GM12878 (cell line): ENCODE measurements at regions not wholly inside any gene's neighbourhood (a gene's known extent, or its start where the extent isn't known, plus 50 kb on each side); places are given as distances from the start of the nearest gene placed in this dataset.

Experiments used
- ATAC-seq: fragments of 200-7000 bp; cut with Tn5 transposase; 3 replicates; pipeline ENCODE4 v1.9.1; 2020; ENCODE audit warnings: mild to moderate bottlenecking, moderate library complexity
- BruUV-seq: library from RNA; stranded (reverse); fragments of 400-500 nt; replicated peaks from 2 replicates; lab custom pipeline; 2021; lab: Mats Ljungman, UMichigan
- CTCF ChIA-PET: fragments of 300-600 bp; sonication (Branson Sonifier 250); formaldehyde crosslinking; extraction: SDS; loops from one replicate; lab custom pipeline; 2021; ENCODE audit warnings: inconsistent platforms; lab: Yijun Ruan, JAX
- POLR2A ChIA-PET: fragments of 350-600 bp; formaldehyde crosslinking; extraction: SDS; loops from one replicate; lab custom pipeline; 2021; ENCODE audit warnings: inconsistent platforms; lab: Charles Lee
- RAD21 ChIA-PET: fragments of 300-600 bp; sonication (Branson Sonifier 250); formaldehyde crosslinking; loops from one replicate; lab custom pipeline; 2023; ENCODE audit warnings: antibody characterized with exemption; ENCODE audit not compliant: unreplicated experiment; lab: Charles Lee
- SMC1A ChIA-PET: fragments of 300-600 bp; sonication (Branson Sonifier 250); formaldehyde crosslinking; loops from one replicate; lab custom pipeline; 2023; ENCODE audit not compliant: unreplicated experiment, uncharacterized antibody; lab: Charles Lee
- DNase-seq: peaks from one replicate; pipeline ENCODE4 v3.0.0-alpha.2; 2011; ENCODE audit warnings: low read depth, low spot score
- FAIRE-seq: peaks from 3 replicates; lab custom pipeline; 2011; peaks lifted over from hg19 to GRCh38; lab: Jason Lieb, UNC
- H2AFZ ChIP-seq: 2 replicates; pipeline ENCODE4 v1.6.0; 2011; ENCODE audit warnings: low read depth, low read length, control low read depth; ENCODE audit not compliant: control insufficient read depth
- H3K27ac ChIP-seq: 2 replicates; pipeline ENCODE4 v1.5.1; 2011; ENCODE audit warnings: control low read depth; ENCODE audit not compliant: control insufficient read depth, insufficient read depth
- H3K27me3 ChIP-seq, 2 experiments: replicated peaks in 1 of 2; 2 replicates each; pipeline versions ENCODE4 v1.6.0 to v1.6.1; 2011; ENCODE audit warnings: low read length in 1 of 2; ENCODE audit not compliant: control insufficient read depth in 2 of 2, insufficient read depth in 2 of 2
- H3K36me3 ChIP-seq, 2 experiments: 2 replicates each; pipeline ENCODE4 v1.5.1; 2011; ENCODE audit warnings: low read length in 1 of 2; ENCODE audit not compliant: control insufficient read depth in 2 of 2, insufficient read depth in 2 of 2
- H3K4me1 ChIP-seq: 2 replicates; pipeline ENCODE4 v1.6.1; 2011; ENCODE audit warnings: mild to moderate bottlenecking, low read length, moderate library complexity, mixed read lengths; ENCODE audit not compliant: control insufficient read depth, insufficient read depth
- H3K4me2 ChIP-seq: 2 replicates; pipeline ENCODE4 v1.6.0; 2011; ENCODE audit warnings: control low read depth; ENCODE audit not compliant: control insufficient read depth, insufficient read depth
- H3K4me3 ChIP-seq: fragments of 200-600 bp; sonication (generic); 2 replicates; pipeline ENCODE4 v1.5.1; 2016
- H3K79me2 ChIP-seq: 2 replicates; pipeline ENCODE4 v1.6.0; 2011; ENCODE audit warnings: low read length; ENCODE audit not compliant: control insufficient read depth, insufficient read depth
- H3K9ac ChIP-seq: 2 replicates; pipeline ENCODE4 v1.8.0; 2011; ENCODE audit warnings: low read length, control low read depth, mixed read lengths; ENCODE audit not compliant: control insufficient read depth, insufficient read depth
- H3K9me3 ChIP-seq: replicated peaks from 3 replicates; pipeline ENCODE4 v1.5.1; 2011; ENCODE audit warnings: mild to moderate bottlenecking, low read length; ENCODE audit not compliant: control insufficient read depth, insufficient read depth
- H4K20me1 ChIP-seq: 2 replicates; pipeline ENCODE4 v1.6.0; 2011; ENCODE audit not compliant: control insufficient read depth, insufficient read depth
- MEF2B ChIP-seq: fragments of 450-650 bp; IDR thresholded peaks from 2 replicates; pipeline ENCODE4 v1.6.1; 2018; ENCODE audit warnings: mild to moderate bottlenecking, moderate library complexity; ENCODE audit not compliant: partially characterized antibody, poor library complexity, severe bottlenecking
- TAF1 ChIP-seq: IDR thresholded peaks from 2 replicates; pipeline ENCODE4 v1.6.1; 2011; ENCODE audit warnings: mild to moderate bottlenecking, low read depth, low read length, borderline replicate concordance
- ZBTB4 ChIP-seq: fragments of 450-650 bp; formaldehyde crosslinking; IDR thresholded peaks from 2 replicates; pipeline ENCODE4 v1.4.0; 2022; ENCODE audit warnings: mild to moderate bottlenecking, moderate library complexity
- ZNF622 ChIP-seq: fragments of 450-650 bp; IDR thresholded peaks from 2 replicates; pipeline ENCODE4 v1.6.1; 2017; ENCODE audit warnings: mild to moderate bottlenecking, inconsistent platforms
- WGBS: methylation state at CpG from one replicate; pipeline ENCODE4 v1.1.6; 2016; ENCODE audit warnings: low lambda C conversion rate; ENCODE audit not compliant: insufficient replicate concordance, insufficient coverage; ENCODE audit errors: missing lambda C conversion rate; 5-methylcytosine and 5-hydroxymethylcytosine counted together
- in situ Hi-C: fragments of 300-500 bp; cut with MboI; formaldehyde crosslinking; loops from 9 replicates; pipeline ENCODE4 v1.14.3; 2018; ENCODE audit warnings: mixed read lengths
- intact Hi-C: fragments of 100-400 bp; cut with micrococcal nuclease; formaldehyde crosslinking; loops from one replicate; pipeline ENCODE4 v1.14.2; 2022; ENCODE audit not compliant: unreplicated experiment
- TF ChIP-seq, protein P1 (sequence below): IDR thresholded peaks from 2 replicates; pipeline ENCODE4 v1.6.1; 2011; ENCODE audit warnings: borderline replicate concordance, low read depth, mild to moderate bottlenecking, moderate library complexity, low read length; ENCODE audit not compliant: insufficient read depth, poor library complexity, severe bottlenecking

DNA sequence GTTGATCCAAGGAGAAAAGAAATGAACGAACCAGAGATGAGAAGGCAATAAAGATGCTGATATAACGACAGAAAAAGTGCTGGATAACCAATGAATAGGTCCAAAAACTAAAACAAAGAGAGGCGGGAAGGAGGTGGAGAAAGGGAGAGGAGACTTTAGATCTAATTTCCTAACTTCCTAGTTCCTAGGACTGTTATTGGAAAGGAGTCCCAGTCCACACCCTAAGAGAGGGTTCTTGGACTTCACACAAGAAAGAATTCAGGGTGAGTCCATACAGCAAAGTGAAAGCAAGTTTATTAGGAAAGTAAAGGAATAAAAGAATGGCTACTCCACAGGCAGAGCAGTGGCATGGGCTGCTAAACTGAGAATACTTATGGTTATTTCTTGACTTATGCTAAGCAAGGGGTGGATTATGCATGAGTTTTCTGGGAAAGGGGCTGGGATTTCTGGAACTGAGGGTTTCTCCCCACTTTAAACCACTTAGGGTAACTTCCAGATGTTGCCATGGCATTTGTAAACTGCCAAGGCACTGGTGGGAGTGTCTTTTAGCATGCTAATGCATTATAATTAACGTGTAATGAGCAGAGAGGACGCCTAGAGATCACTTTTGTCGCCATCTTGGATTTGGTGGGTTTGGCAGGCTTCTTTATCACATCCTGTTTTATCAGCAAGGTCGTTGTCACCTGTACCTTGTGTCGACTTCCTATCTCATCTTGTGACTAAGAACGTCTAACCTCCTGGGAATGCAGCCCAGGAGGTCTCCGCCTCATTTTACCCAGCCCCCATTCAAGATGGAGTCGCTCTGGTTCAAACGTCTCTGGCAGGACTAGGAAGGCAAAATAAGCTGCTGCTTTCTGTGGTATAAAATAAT lies 60.9 kb upstream of the RBM24 start:
- Histone ChIP-seq H3K9me3 (no peaks in the 10 kb centered on the region), H3K27ac (no peak overlapping the region), H2AFZ (no peak overlapping the region), H3K4me1 (no peaks in the 10 kb centered on the region), H3K9ac (no peak overlapping the region), H4K20me1 (no peaks in the 10 kb centered on the region)
- in situ Hi-C loops: no loop called here
- CTCF ChIA-PET: no interaction called here
- no peak for FAIRE-seq
- POLR2A ChIA-PET: no interaction called here
- BruUV-seq: no TSS peak
- no peak for ATAC-seq
- intact Hi-C loops: no loop called here
- TF ChIP-seq ZBTB4: no peak
- TF ChIP-seq TAF1: no peak
- TF ChIP-seq, protein P1, sequence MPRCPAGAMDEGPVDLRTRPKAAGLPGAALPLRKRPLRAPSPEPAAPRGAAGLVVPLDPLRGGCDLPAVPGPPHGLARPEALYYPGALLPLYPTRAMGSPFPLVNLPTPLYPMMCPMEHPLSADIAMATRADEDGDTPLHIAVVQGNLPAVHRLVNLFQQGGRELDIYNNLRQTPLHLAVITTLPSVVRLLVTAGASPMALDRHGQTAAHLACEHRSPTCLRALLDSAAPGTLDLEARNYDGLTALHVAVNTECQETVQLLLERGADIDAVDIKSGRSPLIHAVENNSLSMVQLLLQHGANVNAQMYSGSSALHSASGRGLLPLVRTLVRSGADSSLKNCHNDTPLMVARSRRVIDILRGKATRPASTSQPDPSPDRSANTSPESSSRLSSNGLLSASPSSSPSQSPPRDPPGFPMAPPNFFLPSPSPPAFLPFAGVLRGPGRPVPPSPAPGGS: no peak
- TF ChIP-seq MEF2B: no peak
- no peak for TF ChIP-seq ZNF622
- TF ChIP-seq, all 136 proteins: peak for 0
- DNase-seq: no peak
- ChIA-PET RAD21 (no interaction called here), SMC1A (no interaction called here)
- H3K4me2 ChIP-seq: no peak overlapping the region
- no peak overlapping the region for H3K4me3 ChIP-seq
- H3K79me2 ChIP-seq: no peaks in the 10 kb centered on the region
- no peaks in the 10 kb centered on the region for H3K36me3 ChIP-seq
- WGBS: 13% methylated on average over 12 of the region's 12 CpGs
- H3K27me3 ChIP-seq: no peaks in the 10 kb centered on the region
